OCI-LY1 (cell line): ENCODE measurements at regions not wholly inside any gene's neighbourhood (a gene's known extent, or its start where the extent isn't known, plus 50 kb on each side); places are given as distances from the start of the nearest gene placed in this dataset.

Experiments
- EZH2 ChIP-seq: fragments of 200-600 bp; sonication (generic), shearing (Covaris generic); IDR thresholded peaks from 2 replicates; pipeline ENCODE4 v1.8.0; 2017; ENCODE audit warnings: borderline replicate concordance, mixed run types, mild to moderate bottlenecking, antibody characterized with exemption, low read length, moderate library complexity, mixed read lengths
- TF ChIP-seq, protein P1 (sequence below): fragments of 200-600 bp; sonication (generic), shearing (Covaris generic); IDR thresholded peaks from 2 replicates; pipeline ENCODE4 v1.5.1; 2017; ENCODE audit warnings: mild to moderate bottlenecking, antibody characterized with exemption, low read length, moderate library complexity, mixed read lengths

DNA sequence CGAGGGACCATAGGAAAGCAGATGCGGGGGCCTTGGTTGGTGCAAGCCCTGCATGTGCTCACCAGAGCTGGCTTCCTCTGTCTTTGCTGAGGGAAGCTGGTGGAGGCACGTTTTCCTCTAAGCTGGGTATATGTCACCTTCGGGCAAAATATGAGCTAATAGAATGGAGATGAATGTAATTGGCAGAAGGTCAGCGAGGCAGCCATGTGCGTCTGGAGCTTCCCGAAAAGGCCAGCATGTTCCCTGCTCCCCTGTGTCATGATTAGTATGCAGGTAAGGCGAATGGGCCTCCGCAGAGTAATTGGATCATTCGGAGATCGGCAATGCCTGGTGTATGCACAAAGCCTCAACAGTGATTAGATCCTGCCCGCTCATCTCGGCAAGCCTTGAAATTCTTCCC, 806.2 kb upstream of the EEF2KMT start:
- TF ChIP-seq, protein P1, sequence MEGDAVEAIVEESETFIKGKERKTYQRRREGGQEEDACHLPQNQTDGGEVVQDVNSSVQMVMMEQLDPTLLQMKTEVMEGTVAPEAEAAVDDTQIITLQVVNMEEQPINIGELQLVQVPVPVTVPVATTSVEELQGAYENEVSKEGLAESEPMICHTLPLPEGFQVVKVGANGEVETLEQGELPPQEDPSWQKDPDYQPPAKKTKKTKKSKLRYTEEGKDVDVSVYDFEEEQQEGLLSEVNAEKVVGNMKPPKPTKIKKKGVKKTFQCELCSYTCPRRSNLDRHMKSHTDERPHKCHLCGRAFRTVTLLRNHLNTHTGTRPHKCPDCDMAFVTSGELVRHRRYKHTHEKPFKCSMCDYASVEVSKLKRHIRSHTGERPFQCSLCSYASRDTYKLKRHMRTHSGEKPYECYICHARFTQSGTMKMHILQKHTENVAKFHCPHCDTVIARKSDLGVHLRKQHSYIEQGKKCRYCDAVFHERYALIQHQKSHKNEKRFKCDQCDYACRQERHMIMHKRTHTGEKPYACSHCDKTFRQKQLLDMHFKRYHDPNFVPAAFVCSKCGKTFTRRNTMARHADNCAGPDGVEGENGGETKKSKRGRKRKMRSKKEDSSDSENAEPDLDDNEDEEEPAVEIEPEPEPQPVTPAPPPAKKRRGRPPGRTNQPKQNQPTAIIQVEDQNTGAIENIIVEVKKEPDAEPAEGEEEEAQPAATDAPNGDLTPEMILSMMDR = no peak
- no peak for TF ChIP-seq EZH2
